GM21390 (cell line): ENCODE measurements at regions not wholly inside any gene's neighbourhood (a gene's known extent, or its start where the extent isn't known, plus 50 kb on each side); places are given as distances from the start of the nearest gene placed in this dataset.

ENCODE experiments used
- ATAC-seq: cut with Tn5 transposase; IDR thresholded peaks from one replicate; pipeline ENCODE4 v1.9.1; 2021; ENCODE audit not compliant: unreplicated experiment

GRCh38 chr6:40799296-40800140 is 212.4 kb upstream of the LRFN2 start:
- ATAC-seq: no peak

GRCh38 chr6:40798069-40798770 is 211.1 kb upstream of the LRFN2 start:
- ATAC-seq: no peak

DNA sequence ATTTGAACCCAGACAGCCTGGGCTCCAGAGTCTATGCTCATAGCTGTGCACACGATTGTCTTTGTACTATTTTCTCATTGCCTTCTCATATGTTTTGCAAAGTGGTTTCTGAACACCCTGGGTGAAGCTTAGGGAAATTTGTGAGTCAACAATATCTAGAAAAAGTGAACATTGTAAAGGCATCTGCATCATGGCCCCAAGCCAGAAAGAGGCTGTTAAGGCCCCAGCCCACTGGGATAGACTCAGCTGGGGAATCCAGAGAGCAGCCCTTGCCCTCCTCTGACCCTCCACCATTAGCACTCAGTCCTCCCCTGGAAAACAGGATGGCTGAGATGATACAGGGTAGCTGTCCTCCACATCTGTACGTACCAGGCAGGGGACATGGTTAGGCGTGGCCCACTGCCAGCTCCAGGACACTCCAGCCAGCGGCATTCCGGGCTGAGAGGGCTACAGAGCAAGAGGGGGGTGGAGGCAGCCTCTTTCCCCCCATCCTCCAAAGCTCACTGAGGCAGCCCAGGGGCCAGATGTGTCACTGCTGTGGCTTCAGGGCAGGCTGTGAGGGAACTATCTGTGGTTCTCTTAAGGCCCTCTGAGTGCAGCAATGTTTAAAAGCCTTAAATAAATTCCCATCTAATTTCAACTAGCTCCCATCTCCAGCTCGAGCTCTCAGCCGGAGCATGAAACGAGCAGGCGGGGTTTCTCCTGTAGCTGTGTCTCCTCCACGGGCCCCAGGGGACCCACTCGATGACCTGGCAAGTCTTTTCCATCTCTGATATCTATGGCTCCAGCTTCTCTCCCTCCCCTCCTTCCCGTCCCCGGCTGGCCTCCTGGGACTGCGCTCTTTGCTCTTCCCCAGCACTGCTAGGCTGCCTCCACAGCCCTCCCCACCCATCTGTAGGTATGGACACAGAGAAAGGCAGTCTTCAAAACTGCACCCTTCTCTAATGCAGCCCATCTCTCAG is 209.4 kb upstream of the LRFN2 start:
- no peak for ATAC-seq

DNA sequence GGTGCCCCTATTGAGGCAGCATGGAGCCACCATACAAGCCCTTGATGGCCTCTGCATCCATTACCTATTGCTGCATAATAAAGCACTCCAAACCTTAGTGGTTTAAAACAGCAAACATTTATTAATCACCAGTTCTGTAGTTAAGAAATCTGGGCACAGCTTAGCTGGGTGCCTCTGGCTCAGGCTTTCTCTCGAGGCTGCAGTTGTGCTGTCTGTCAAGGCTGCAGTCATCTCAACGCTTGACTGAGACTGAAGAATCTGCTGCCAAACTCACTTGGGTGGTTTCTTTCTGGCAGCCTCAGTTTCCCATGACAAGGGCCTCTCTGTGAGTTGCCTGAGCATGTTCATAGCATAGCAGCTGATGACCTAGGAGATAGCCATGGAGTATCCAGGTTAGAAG is 207.4 kb upstream of the LRFN2 start:
- ATAC-seq: no peak

- ATAC-seq: no peak
These were observed 205.0 kb upstream of the LRFN2 start for GRCh38 chr6:40792183-40792582.

GRCh38 chr6:40791004-40791403 is 203.8 kb upstream of the LRFN2 start:
- ATAC-seq: no peak

GRCh38 chr6:40788661-40789655 is 201.8 kb upstream of the LRFN2 start:
- ATAC-seq: peak; percentile 82

DNA sequence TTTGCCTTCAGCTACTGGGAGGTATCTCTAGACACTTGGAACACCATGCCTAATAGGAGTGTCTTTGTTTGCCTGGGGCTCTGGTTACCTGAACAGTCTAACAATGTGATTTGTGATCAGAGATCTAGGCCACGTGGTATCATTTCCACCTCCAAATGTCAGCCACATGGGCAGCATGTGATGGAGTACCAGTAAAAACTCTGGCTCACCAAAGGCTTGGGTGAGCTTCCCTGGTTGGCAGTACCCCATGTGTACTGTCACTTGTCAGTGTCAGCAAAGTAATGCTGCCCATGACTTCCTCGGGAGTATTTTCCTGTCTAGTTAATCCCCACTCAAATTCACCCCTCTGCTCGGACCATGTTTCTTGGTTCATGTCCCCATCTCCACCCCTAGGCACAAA is 195.2 kb upstream of the LRFN2 start:
- no peak for ATAC-seq

GRCh38 chr6:40780637-40781036 is 193.5 kb upstream of the LRFN2 start:
- no peak for ATAC-seq

DNA sequence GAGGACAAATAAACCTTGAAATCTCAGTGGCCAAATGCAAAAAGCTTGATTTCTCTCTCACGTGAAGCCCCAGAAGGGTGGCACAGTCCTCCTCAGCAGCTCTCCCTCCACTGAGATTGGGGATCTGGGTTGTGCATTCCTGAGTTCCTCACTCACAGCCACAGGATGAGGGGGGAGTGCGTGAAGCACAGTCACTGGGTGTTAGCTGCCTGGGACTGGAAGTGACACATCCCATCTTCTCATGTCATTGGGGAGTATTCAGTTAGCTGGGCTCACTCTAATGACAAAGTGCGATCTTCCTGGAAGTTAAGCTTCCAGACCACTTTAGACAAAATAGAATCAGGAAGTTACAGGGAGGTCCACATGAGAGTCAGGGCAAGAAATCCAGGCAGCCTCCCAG is 192.2 kb upstream of the LRFN2 start:
- no peak for ATAC-seq

DNA sequence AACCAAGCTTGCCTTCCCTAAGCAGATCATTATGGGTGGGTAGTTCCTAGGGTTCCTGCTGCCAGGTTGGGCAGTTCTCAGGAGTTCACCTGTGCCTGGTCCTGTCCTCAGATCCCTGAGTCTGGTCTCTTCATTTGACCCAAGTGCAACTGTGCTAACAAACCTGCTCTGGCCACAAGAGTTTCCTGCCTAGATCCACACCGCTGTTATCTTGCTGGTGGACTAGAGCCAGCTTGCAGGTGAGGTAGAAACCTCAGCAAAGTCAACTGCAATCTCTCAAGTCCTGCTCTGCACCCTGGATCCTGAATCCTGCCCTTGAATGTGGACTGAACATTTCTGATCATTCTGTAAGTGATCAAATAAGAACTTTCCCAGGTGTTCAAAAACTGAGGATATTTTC is 191.8 kb upstream of the LRFN2 start:
- ATAC-seq: no peak

DNA sequence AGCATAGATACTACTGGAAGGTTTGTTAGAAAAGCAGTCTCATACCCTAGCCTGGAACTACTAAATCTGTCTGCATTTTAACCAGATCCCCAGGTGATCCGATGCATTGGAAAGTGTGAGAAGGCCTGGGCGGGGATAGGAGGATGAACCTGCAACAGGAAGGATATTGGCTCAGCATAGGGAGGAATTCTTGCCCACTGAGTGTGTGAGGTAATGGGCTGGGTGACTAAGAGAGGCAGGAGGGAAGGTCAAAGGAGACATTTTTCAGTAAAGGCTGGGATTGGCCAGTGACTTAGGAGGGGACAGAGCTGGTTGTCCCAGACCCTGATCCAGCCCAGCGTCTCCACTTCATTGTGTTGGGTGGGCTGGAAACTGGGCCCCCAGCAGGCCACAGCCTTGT is 191.0 kb upstream of the LRFN2 start:
- ATAC-seq: no peak

DNA sequence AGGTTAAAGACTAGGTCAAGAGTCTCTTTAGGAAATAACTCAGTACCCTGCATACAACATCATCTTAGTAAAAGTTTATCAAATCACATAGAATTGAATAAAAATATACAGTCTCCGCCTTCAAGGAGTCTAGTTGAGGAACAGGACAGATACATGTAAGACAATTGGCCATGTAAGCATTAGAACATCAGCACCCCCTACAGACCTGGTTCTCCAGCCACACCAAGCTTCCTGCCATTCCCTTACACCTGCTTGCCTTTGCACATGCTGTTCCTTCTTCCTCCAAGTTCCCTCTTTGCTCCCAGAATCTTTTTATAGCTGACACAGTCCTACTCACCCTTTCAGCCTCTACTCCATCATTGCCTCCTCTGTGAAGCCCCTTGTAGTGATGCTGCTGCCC is 187.8 kb upstream of the LRFN2 start:
- no peak for ATAC-seq

GRCh38 chr6:40770794-40771193 is 183.6 kb upstream of the LRFN2 start:
- ATAC-seq: no peak

- ATAC-seq: no peak
These were observed 177.6 kb upstream of the LRFN2 start for GRCh38 chr6:40764726-40765125.

DNA sequence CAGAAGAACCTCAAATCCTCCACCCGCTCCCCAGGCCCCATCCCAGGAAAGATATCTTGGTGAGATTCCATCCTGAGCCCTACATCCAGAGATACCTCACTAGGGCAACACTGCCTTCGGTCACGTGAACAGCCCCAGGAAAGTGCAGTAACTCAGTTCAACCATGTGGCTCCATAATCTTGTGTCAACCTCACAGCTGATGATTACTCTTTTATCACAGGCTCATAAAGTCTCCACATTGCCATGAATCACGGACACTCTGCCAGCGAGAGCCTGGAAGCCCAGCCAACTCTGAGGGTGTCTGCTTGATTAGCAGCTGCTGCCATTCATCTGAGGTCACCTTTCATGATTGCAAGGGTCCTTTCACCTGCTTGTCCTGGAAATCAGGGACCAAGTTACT is 175.8 kb upstream of the LRFN2 start:
- no peak for ATAC-seq

GRCh38 chr6:40760887-40761286 is 173.7 kb upstream of the LRFN2 start:
- no peak for ATAC-seq

DNA sequence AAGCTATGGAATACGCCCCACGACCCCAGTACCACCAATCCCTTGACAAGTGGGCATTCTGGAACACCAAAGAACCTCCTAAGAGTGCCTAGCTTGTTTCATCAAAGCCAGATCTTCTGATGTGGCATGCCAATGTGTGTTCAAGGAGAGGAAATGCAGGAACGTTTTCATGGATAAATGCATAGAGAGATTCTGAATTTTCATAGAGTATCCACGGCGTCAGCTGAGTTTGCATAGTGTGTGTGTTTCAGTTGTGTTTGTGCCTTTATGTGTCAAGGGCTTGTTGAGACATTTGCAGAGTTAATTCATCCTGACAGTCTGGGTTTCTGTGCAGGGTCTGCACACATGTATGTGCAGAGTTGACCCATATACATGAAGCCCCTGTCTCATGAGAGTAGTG is 172.7 kb upstream of the LRFN2 start:
- ATAC-seq: no peak

DNA sequence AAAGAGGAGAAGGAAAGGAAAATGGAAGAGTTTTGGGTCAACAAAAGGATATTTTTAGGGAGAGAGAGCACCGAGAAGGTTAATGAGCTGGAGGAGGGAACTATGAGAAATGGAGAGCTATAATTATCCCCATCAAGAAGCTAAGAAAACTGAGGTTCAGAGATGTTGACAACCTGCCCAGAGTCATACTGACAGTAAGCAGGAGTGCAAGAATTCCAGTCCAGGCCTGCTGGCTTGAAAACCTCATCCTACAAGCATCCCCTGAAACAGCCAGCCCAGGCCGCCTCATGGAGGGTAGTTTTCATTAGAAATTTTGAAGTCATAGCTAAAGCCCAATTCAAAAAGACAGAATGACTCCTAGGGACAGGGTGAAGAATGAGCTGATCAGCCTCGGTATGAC is 172.1 kb upstream of the LRFN2 start:
- ATAC-seq: no peak

GRCh38 chr6:40755749-40756452 is 168.7 kb upstream of the LRFN2 start:
- no peak for ATAC-seq
